ENCODE measurements at regions not wholly inside any gene's neighbourhood (a gene's known extent, or its start where the extent isn't known, plus 50 kb on each side); places are given as distances from the start of the nearest gene placed in this dataset.

- TF ChIP-seq ZSCAN5A (tag by site-specific recombination; IDR thresholded peaks at IDR 0.05) (no peak), ZNF473 (tag by site-specific recombination; IDR thresholded peaks at IDR 0.05) (no peak)
Observed at GRCh38 chr7:109351493-109351892, 781.8 kb downstream of the DNAJB9 start (continued).

- TF ChIP-seq REPIN1 (tag by site-specific recombination; IDR thresholded peaks at IDR 0.05; ENCODE audit: low read depth), result no peak
- CTCF ChIA-PET, result no interaction called here
- no peaks in the 10 kb centered on the region for H3K9me3 ChIP-seq (ENCODE audit: control insufficient read depth, insufficient read depth, low read depth, low read length)
- no peak overlapping the region for H3K27ac ChIP-seq (ENCODE audit: extremely low read depth, low read depth, low read length)
- H3K4me3 ChIP-seq (ENCODE audit: low read depth, low read length), result no peak overlapping the region
- H3K4me1 ChIP-seq (ENCODE audit: control insufficient read depth, insufficient read depth, low read length), result no peaks in the 10 kb centered on the region
- POLR2A ChIA-PET, result no interaction called here
- H3K36me3 ChIP-seq (ENCODE audit: control insufficient read depth in 2 of 2, insufficient read depth in 1 of 2, low read length in 2 of 2), result no peaks in the 10 kb centered on the region
Observed at GRCh38 chr7:109354000-109354399, 784.3 kb downstream of the DNAJB9 start.

- CTCF ChIA-PET, result no interaction called here
- H3K4me1 ChIP-seq (ENCODE audit: control insufficient read depth, insufficient read depth, low read length), result no peaks in the 10 kb centered on the region
- H3K36me3 ChIP-seq (ENCODE audit: control insufficient read depth in 2 of 2, insufficient read depth in 1 of 2, low read length in 2 of 2), result no peaks in the 10 kb centered on the region
- no peak overlapping the region for H3K27ac ChIP-seq (ENCODE audit: extremely low read depth, low read depth, low read length)
- TF ChIP-seq ZNF610 (tag by site-specific recombination; IDR thresholded peaks at IDR 0.05; ENCODE audit: borderline replicate concordance) (no peak), ZNF354C (tag by site-specific recombination; IDR thresholded peaks at IDR 0.05; ENCODE audit: borderline replicate concordance, low read depth) (no peak)
- no peak overlapping the region for H3K4me3 ChIP-seq (ENCODE audit: low read depth, low read length)
- H3K9me3 ChIP-seq (ENCODE audit: control insufficient read depth, insufficient read depth, low read depth, low read length), result no peaks in the 10 kb centered on the region
- POLR2A ChIA-PET, result no interaction called here
Observed at GRCh38 chr7:109354552-109354951, 784.9 kb downstream of the DNAJB9 start.

GRCh38 chr7:109375823-109376222 lies 806.1 kb downstream of the DNAJB9 start:
- Histone ChIP-seq H3K27ac (ENCODE audit: extremely low read depth, low read depth, low read length) (no peak overlapping the region), H3K36me3 (ENCODE audit: control insufficient read depth in 2 of 2, insufficient read depth in 1 of 2, low read length in 2 of 2) (no peaks in the 10 kb centered on the region), H3K4me1 (ENCODE audit: control insufficient read depth, insufficient read depth, low read length) (no peaks in the 10 kb centered on the region), H3K9me3 (ENCODE audit: control insufficient read depth, insufficient read depth, low read depth, low read length) (no peaks in the 10 kb centered on the region), H3K4me3 (ENCODE audit: low read depth, low read length) (no peak overlapping the region)
- ChIA-PET POLR2A (no interaction called here), CTCF (no interaction called here)
- TF ChIP-seq ZNF513 (tag by site-specific recombination; IDR thresholded peaks at IDR 0.05) (no peak), ZNF398 (tag by site-specific recombination; IDR thresholded peaks at IDR 0.05) (no peak), ZNF433 (tag by site-specific recombination; IDR thresholded peaks at IDR 0.05; ENCODE audit: low read depth) (no peak), ZNF776 (tag by site-specific recombination; IDR thresholded peaks at IDR 0.05; ENCODE audit: borderline replicate concordance) (no peak), ZNF354C (tag by site-specific recombination; IDR thresholded peaks at IDR 0.05; ENCODE audit: borderline replicate concordance, low read depth) (no peak), SALL2 (tag by site-specific recombination; IDR thresholded peaks at IDR 0.05; ENCODE audit: borderline replicate concordance) (no peak), MZF1 (tag by site-specific recombination; IDR thresholded peaks at IDR 0.05; ENCODE audit: borderline replicate concordance) (no peak), BCL11A (tag by site-specific recombination; IDR thresholded peaks at IDR 0.05; ENCODE audit: low read depth) (no peak), ZBTB49 (tag by site-specific recombination; IDR thresholded peaks at IDR 0.05; ENCODE audit: low read depth) (no peak), ATF2 (tag by site-specific recombination; IDR thresholded peaks at IDR 0.05; ENCODE audit: low read depth) (no peak), HOXA7 (CRISPR knock-in tag; IDR thresholded peaks at IDR 0.05; ENCODE audit: borderline replicate concordance) (no peak), ZNF610 (tag by site-specific recombination; IDR thresholded peaks at IDR 0.05; ENCODE audit: borderline replicate concordance) (no peak)
